ENCODE measurements at regions not wholly inside any gene's neighbourhood (a gene's known extent, or its start where the extent isn't known, plus 50 kb on each side); places are given as distances from the start of the nearest gene placed in this dataset.
A peak's percentile ranks its signal among the peaks of the same experiment; 100 is the strongest.
"Not testable (repeated sequence)": the region's sequence is repeated elsewhere in the genome, so short reads cannot be mapped to it uniquely, and the experiment has no call there.

DNA sequence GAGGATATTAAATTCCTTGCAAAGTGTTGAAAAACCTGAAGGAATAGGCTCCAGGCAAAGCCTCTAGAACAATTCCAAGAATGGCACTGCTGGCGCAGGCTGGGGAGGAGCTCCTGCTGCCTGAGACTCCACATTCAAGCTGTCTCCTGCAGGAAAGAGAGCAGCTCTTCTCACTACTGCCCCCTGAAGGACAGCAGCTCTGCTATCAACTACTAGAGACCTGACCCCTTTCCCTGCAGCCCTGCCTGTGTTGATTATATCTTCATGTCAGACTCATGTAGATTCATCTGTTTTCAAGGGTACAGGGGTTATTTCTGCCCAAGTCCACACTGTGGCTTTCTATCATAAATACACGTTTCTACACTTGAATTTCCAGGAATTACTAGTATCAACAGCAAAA, 249.7 kb downstream of the RPIA start:
- TF ChIP-seq, protein P1, sequence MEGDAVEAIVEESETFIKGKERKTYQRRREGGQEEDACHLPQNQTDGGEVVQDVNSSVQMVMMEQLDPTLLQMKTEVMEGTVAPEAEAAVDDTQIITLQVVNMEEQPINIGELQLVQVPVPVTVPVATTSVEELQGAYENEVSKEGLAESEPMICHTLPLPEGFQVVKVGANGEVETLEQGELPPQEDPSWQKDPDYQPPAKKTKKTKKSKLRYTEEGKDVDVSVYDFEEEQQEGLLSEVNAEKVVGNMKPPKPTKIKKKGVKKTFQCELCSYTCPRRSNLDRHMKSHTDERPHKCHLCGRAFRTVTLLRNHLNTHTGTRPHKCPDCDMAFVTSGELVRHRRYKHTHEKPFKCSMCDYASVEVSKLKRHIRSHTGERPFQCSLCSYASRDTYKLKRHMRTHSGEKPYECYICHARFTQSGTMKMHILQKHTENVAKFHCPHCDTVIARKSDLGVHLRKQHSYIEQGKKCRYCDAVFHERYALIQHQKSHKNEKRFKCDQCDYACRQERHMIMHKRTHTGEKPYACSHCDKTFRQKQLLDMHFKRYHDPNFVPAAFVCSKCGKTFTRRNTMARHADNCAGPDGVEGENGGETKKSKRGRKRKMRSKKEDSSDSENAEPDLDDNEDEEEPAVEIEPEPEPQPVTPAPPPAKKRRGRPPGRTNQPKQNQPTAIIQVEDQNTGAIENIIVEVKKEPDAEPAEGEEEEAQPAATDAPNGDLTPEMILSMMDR (IDR thresholded peaks at IDR 0.05 in 2 of 3, conservative IDR thresholded peaks at IDR 0.05 in 1 of 3; ENCODE audit: borderline replicate concordance in 1 of 3, insufficient read depth in 1 of 3, low read depth in 2 of 3, low read length in 2 of 3), result peak; percentile 30 to 76 (median 52); a peak in 5 of 6 replicates
- TF ChIP-seq, protein P2, sequence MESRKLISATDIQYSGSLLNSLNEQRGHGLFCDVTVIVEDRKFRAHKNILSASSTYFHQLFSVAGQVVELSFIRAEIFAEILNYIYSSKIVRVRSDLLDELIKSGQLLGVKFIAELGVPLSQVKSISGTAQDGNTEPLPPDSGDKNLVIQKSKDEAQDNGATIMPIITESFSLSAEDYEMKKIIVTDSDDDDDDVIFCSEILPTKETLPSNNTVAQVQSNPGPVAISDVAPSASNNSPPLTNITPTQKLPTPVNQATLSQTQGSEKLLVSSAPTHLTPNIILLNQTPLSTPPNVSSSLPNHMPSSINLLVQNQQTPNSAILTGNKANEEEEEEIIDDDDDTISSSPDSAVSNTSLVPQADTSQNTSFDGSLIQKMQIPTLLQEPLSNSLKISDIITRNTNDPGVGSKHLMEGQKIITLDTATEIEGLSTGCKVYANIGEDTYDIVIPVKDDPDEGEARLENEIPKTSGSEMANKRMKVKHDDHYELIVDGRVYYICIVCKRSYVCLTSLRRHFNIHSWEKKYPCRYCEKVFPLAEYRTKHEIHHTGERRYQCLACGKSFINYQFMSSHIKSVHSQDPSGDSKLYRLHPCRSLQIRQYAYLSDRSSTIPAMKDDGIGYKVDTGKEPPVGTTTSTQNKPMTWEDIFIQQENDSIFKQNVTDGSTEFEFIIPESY (IDR thresholded peaks at IDR 0.05; ENCODE audit: extremely low read depth, insufficient replicate concordance, low read length), result not testable (repeated sequence)
- TF ChIP-seq RAD21 (IDR thresholded peaks at IDR 0.05; ENCODE audit: low read depth); TCF7L2 (IDR thresholded peaks at IDR 0.05; ENCODE audit: borderline replicate concordance, extremely low read depth, insufficient read depth, insufficient read length); CBX3 (IDR thresholded peaks at IDR 0.05; ENCODE audit: low read depth); SRF (IDR thresholded peaks at IDR 0.05; ENCODE audit: low read depth); ZNF274 (IDR thresholded peaks at IDR 0.05; ENCODE audit: low read depth, low read length); POLR2A (IDR thresholded peaks at IDR 0.05; ENCODE audit: borderline replicate concordance, extremely low read depth, insufficient read depth, insufficient read length); EZH2phosphoT487 (IDR thresholded peaks at IDR 0.05; ENCODE audit: borderline replicate concordance); SIN3A (IDR thresholded peaks at IDR 0.05; ENCODE audit: low read depth); YY1 (IDR thresholded peaks at IDR 0.05; ENCODE audit: extremely low read depth, insufficient replicate concordance, low read depth, low read length): not testable (repeated sequence)
- TF ChIP-seq, protein P3, sequence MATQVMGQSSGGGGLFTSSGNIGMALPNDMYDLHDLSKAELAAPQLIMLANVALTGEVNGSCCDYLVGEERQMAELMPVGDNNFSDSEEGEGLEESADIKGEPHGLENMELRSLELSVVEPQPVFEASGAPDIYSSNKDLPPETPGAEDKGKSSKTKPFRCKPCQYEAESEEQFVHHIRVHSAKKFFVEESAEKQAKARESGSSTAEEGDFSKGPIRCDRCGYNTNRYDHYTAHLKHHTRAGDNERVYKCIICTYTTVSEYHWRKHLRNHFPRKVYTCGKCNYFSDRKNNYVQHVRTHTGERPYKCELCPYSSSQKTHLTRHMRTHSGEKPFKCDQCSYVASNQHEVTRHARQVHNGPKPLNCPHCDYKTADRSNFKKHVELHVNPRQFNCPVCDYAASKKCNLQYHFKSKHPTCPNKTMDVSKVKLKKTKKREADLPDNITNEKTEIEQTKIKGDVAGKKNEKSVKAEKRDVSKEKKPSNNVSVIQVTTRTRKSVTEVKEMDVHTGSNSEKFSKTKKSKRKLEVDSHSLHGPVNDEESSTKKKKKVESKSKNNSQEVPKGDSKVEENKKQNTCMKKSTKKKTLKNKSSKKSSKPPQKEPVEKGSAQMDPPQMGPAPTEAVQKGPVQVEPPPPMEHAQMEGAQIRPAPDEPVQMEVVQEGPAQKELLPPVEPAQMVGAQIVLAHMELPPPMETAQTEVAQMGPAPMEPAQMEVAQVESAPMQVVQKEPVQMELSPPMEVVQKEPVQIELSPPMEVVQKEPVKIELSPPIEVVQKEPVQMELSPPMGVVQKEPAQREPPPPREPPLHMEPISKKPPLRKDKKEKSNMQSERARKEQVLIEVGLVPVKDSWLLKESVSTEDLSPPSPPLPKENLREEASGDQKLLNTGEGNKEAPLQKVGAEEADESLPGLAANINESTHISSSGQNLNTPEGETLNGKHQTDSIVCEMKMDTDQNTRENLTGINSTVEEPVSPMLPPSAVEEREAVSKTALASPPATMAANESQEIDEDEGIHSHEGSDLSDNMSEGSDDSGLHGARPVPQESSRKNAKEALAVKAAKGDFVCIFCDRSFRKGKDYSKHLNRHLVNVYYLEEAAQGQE (IDR thresholded peaks at IDR 0.05; ENCODE audit: low read depth), result not testable (repeated sequence)
- TF ChIP-seq, protein P4, sequence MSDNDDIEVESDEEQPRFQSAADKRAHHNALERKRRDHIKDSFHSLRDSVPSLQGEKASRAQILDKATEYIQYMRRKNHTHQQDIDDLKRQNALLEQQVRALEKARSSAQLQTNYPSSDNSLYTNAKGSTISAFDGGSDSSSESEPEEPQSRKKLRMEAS (IDR thresholded peaks at IDR 0.05), result not testable (repeated sequence)

All from HCT116 (cell line).